ENCODE measurements at regions not wholly inside any gene's neighbourhood (a gene's known extent, or its start where the extent isn't known, plus 50 kb on each side); places are given as distances from the start of the nearest gene placed in this dataset.

- TF ChIP-seq SUZ12 (IDR thresholded peaks at IDR 0.05; ENCODE audit: extremely low read depth, insufficient read depth, insufficient read length) (no peak), YY1 (IDR thresholded peaks at IDR 0.05; ENCODE audit: insufficient read depth, insufficient read length) (no peak), ZNF274 (IDR thresholded peaks at IDR 0.05; ENCODE audit: low read depth, low read length) (no peak)
Measured at GRCh38 chr7:109529712-109530111, 960.0 kb downstream of the DNAJB9 start.
